GM10248 (cell line): ENCODE measurements at regions not wholly inside any gene's neighbourhood (a gene's known extent, or its start where the extent isn't known, plus 50 kb on each side); places are given as distances from the start of the nearest gene placed in this dataset.

ENCODE experiments used
- CTCF ChIA-PET: fragments of 300-600 bp; sonication (Branson Sonifier 250); formaldehyde crosslinking; extraction: SDS; loops from one replicate; lab custom pipeline; 2021; ENCODE audit warnings: antibody characterized with exemption; lab: Yijun Ruan, JAX
- POLR2A ChIA-PET: fragments of 350-650 bp; sonication (Branson Sonifier 250); formaldehyde crosslinking; extraction: SDS; loops from one replicate; lab custom pipeline; 2020; ENCODE audit warnings: antibody characterized with exemption; lab: Yijun Ruan, JAX
- DNase-seq: peaks from one replicate; pipeline ENCODE4 v3.0.0; 2012; ENCODE audit errors: extremely low spot score
- TF ChIP-seq, protein P1 (sequence below): IDR thresholded peaks from 2 replicates; pipeline ENCODE4 v1.5.1; 2012; ENCODE audit warnings: mild to moderate bottlenecking, low read depth; ENCODE audit errors: extremely low read depth, missing control alignments, control extremely low read depth

DNA sequence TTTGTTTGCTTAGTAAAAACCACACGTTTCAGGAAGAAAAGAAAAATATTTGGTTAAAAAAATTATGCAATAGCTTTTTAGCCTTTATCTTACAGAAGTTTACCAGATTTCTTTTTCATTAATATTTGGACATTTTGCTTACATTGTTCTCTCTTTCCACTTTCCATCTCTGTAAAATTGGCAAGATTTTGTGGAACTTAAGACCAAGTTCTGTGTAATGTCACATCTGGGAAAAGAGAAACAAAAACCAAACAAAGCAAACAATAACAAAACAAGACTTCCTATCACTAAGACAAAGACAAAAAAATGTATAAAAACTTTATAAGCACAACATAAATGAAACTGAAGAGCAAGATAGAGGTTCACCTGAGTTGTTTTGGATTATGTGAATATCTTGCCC is 1392.1 kb upstream of the CELF4 start:
- DNase-seq: no peak
- TF ChIP-seq, protein P1, sequence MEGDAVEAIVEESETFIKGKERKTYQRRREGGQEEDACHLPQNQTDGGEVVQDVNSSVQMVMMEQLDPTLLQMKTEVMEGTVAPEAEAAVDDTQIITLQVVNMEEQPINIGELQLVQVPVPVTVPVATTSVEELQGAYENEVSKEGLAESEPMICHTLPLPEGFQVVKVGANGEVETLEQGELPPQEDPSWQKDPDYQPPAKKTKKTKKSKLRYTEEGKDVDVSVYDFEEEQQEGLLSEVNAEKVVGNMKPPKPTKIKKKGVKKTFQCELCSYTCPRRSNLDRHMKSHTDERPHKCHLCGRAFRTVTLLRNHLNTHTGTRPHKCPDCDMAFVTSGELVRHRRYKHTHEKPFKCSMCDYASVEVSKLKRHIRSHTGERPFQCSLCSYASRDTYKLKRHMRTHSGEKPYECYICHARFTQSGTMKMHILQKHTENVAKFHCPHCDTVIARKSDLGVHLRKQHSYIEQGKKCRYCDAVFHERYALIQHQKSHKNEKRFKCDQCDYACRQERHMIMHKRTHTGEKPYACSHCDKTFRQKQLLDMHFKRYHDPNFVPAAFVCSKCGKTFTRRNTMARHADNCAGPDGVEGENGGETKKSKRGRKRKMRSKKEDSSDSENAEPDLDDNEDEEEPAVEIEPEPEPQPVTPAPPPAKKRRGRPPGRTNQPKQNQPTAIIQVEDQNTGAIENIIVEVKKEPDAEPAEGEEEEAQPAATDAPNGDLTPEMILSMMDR: no peak
- POLR2A ChIA-PET: no interaction called here
- CTCF ChIA-PET: interaction anchor here (1.2 kb wide), 1 partner anchor 10 kb away, joined by 3 read pairs; no protein-coding TSS in a partner anchor

DNA sequence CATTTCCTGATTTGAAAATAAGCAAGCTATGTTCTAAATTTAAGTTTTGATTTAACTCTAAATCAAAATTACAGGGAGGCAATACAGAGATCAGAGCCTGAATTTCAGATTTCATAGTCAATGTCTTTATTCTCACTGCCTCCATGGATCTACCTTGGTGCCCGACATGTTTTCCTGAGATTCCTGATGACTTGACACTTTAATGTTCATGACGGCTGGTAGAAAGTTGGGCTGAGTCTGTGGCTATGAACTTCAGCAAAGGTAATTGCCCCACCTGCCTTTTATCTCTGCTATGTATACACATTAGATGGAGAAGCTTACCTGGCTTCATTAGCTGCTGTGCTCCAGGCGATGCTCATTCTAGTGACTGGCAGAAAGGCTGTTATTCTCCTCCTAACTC is 1390.5 kb upstream of the CELF4 start:
- POLR2A ChIA-PET: no interaction called here
- CTCF ChIA-PET: no interaction called here
- no peak for DNase-seq
- TF ChIP-seq, protein P1: no peak

DNA sequence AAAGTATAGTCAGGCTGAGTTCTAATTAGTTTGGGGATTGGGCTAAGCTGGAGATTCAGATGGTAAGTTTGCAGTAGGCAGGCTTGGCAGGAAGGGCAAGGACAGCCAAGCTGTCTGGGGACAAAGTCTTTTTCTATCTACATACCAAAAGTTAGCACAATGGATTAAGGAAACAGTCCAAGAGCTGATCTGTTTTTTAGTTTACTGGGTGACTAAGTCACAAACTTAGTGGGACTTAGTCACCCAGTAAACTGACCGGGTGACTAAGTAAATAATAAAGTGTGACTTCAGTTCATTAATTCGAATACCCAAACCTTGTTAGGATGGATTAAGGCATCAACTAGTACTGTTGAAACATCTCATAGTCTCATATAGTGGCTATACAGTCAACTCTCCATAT is 1386.0 kb upstream of the CELF4 start:
- CTCF ChIA-PET: interaction anchor here (1.3 kb wide), 2 partner anchors 8 to 10 kb away, joined by 4 to 5 read pairs; no protein-coding TSS in a partner anchor
- TF ChIP-seq, protein P1: no peak
- POLR2A ChIA-PET: no interaction called here
- DNase-seq: no peak

DNA sequence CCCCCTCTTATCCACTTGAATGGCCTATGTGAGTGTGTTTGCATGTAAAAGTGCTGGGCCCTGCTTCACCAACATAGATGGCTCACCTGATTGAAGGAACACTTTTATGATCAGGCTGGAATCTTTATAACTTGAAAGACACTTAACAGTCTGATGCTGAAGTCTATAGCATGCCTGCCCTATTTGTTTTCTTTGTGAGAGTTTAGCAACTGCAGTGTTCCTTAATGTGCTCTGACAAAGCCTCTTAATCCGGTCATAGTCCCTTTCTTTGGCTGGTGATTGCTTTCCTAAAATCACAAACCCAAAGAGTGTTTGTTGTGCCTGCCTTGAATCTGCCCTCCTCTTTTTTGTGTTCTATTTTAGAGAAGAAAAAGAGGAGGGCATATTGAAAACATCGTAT is 1382.8 kb upstream of the CELF4 start:
- CTCF ChIA-PET: interaction anchor here (0.9 kb wide), 1 partner anchor 9 kb away, joined by 3 read pairs; no protein-coding TSS in a partner anchor
- TF ChIP-seq, protein P1: no peak
- POLR2A ChIA-PET: no interaction called here
- DNase-seq: no peak

DNA sequence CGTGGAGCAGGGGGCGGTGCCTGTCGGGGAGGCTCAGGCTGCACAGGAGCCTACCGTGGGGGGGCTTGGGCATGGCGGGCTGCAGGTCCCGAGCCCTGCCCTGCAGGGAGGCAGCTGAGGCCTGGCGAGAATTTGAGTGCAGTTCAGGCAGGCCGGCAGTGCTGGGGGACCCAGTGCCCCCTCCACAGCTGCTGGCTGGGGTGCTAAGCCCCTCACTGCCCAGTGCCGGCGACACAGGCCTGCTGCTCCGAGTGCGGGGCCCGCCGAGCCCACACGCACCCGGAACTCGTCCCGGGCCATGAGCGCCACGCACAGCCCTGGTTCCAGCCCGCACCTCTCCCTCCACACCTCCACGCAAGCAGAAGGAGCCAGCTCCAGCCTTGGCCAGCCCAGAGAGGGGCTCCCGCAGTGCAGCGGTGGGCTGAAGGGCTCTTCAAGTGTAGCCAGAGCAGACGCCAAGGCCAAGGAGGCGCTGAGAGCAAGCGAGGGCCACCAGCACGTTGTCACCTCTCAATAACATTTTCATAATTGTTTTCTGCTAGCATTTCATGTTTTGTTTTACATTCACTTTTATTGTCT is 1378.9 kb upstream of the CELF4 start:
- CTCF ChIA-PET: interaction anchor here (1.7 kb wide), 1 partner anchor 8 kb away, joined by 4 read pairs; no protein-coding TSS in a partner anchor
- POLR2A ChIA-PET: no interaction called here
- no peak for DNase-seq
- TF ChIP-seq, protein P1: no peak

DNA sequence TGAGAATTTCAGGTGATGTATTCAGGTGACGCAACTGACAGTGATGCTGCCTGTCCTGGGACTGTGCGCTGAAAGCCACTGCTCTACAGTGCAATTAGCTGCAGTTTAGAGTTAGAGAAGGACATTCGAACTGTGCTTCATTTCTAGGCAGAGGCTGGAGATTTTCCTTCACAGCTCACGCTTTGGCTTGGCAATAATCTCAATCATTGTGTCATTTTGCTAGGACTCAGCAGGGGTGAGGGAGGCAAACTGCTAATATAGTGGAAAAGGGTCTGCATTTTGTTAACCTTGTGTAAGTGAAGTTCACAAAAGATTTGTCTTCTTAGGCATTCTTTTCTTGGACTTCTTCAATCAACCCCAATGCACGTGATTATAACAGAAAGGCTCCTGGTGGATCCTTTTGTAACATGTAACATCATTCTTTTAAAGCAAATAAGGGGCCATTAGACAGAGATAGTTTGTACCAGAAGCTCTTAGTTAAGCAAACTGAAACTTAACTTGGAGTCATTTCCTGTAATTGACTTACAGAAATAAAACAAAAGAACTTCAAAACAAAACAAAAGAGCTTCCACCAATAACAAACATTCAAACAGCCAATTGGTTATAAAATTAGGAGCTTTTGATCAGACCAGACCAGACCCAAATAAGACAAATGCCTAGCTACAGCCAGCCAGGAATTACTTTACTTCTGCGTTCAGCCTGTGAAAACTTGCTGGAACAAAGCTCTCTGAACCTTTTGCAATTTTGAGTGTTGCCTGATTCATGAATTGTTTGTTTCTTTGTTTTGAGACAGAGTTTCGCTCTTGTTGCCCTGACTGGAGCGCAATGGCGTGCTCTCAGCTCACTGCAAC is 1376.3 kb upstream of the CELF4 start:
- DNase-seq: no peak
- TF ChIP-seq, protein P1: no peak
- CTCF ChIA-PET: interaction anchor here (1.2 to 1.8 kb wide), 4 partner anchors 10 to 23 kb away, joined by 3 to 5 read pairs (median 3); no protein-coding TSS in a partner anchor
- POLR2A ChIA-PET: no interaction called here
